Upper lobe of left lung (tissue), 6 donors: ENCODE measurements at regions not wholly inside any gene's neighbourhood (a gene's known extent, or its start where the extent isn't known, plus 50 kb on each side); places are given as distances from the start of the nearest gene placed in this dataset.

ENCODE experiments used
- ATAC-seq, 2 donors: fragments of 200-7000 bp; cut with Tn5 transposase; one replicate each; pipeline ENCODE4 v1.9.1; 2022; ENCODE audit warnings: mild to moderate bottlenecking in 2 of 2, moderate library complexity in 2 of 2; ENCODE audit not compliant: low FRiP score in 2 of 2
- DNase-seq, 2 donors: peaks; one replicate each; pipeline ENCODE4 v3.0.0-alpha.2; 2019 to 2020
- H3K27ac ChIP-seq, 4 donors: fragments of 200-600 bp; sonication (generic); one replicate each; pipeline ENCODE4 v1.5.1; 2016 to 2019
- H3K27me3 ChIP-seq, 4 donors: fragments of 200-600 bp; sonication (generic); one replicate each; pipeline ENCODE4 v1.5.1; 2017 to 2019
- H3K36me3 ChIP-seq, 4 donors: fragments of 200-600 bp; sonication (generic); one replicate each; pipeline ENCODE4 v1.5.1; 2016 to 2019
- H3K4me1 ChIP-seq, 4 donors: fragments of 200-600 bp; sonication (generic); one replicate each; pipeline ENCODE4 v1.5.1; 2018 to 2019
- H3K4me3 ChIP-seq, 4 donors: fragments of 200-600 bp; sonication (generic); one replicate each; pipeline ENCODE4 v1.5.1; 2017 to 2019; ENCODE audit warnings: mild to moderate bottlenecking in 2 of 4, moderate library complexity in 1 of 4
- H3K9me3 ChIP-seq, 4 donors: fragments of 200-600 bp; sonication (generic); one replicate each; pipeline ENCODE4 v1.5.1; 2018 to 2019
- EP300 ChIP-seq, 4 donors: sonication (generic); formaldehyde crosslinking; IDR thresholded peaks; one replicate each; pipeline ENCODE4 v1.5.1; 2017; ENCODE audit warnings: antibody characterized with exemption in 4 of 4, control low read depth in 2 of 4
- POLR2A ChIP-seq, 4 donors: fragments of 450-650 bp; IDR thresholded peaks; one replicate each; pipeline ENCODE4 v1.5.1; 2016 to 2017; ENCODE audit warnings: antibody characterized with exemption in 4 of 4, mild to moderate bottlenecking in 2 of 4
- POLR2AphosphoS5 ChIP-seq, 2 donors: sonication (generic); formaldehyde crosslinking; IDR thresholded peaks; one replicate each; pipeline ENCODE4 v1.5.1; 2017; ENCODE audit warnings: antibody characterized with exemption in 2 of 2
- WGBS, 2 donors: methylation state at CpG; one replicate each; pipeline ENCODE4 v1.1.5; 2017 to 2018; 5-methylcytosine and 5-hydroxymethylcytosine counted together
- TF ChIP-seq, protein P1 (sequence below), 6 experiments: fragments of 450-650 bp in 4 of 6; fragments of 200-600 bp in 2 of 6; sonication (generic) in 2 of 6; IDR thresholded peaks; one replicate each; pipeline ENCODE4 v1.5.1; 2016 to 2019; ENCODE audit warnings: antibody characterized with exemption in 6 of 6
- donor health status: DM: no; HTN: no; CAD: no; lungs with moderate emphysema.
- donor health status: DM: no; HTN: yes; CAD: no; lungs with severe emphysema.

DNA sequence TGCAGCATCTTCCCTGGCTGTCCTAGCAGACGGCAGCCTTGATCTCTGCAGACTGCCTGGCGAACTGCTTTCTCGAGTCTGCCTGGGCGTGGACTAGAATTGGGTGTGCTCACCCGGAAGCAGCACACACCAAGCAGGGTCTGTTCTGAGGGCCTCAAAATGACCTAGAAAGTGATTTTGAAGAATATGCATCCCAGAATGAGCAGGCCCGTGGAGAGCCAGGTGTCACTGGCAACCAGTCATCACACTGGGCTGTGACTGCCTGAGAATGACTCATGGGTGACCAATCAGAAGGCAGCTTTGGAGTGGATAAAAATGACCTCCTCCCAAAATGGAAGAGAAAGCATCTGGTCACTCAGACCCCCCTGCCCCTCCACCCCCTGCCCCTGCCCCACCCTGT lies 114.9 kb upstream of the NECTIN1 start:
- H3K36me3 ChIP-seq, result no peaks in the 10 kb centered on the region
- WGBS, 2 donors, result 51 to 61% methylated on average over 6 of the region's 6 CpGs
- no peak overlapping the region for H3K4me3 ChIP-seq
- no peaks in the 10 kb centered on the region for H3K4me1 ChIP-seq
- TF ChIP-seq POLR2A (IDR thresholded peaks at IDR 0.05) (no peak), EP300 (IDR thresholded peaks at IDR 0.05) (no peak), POLR2AphosphoS5 (IDR thresholded peaks at IDR 0.05) (no peak)
- TF ChIP-seq, protein P1, sequence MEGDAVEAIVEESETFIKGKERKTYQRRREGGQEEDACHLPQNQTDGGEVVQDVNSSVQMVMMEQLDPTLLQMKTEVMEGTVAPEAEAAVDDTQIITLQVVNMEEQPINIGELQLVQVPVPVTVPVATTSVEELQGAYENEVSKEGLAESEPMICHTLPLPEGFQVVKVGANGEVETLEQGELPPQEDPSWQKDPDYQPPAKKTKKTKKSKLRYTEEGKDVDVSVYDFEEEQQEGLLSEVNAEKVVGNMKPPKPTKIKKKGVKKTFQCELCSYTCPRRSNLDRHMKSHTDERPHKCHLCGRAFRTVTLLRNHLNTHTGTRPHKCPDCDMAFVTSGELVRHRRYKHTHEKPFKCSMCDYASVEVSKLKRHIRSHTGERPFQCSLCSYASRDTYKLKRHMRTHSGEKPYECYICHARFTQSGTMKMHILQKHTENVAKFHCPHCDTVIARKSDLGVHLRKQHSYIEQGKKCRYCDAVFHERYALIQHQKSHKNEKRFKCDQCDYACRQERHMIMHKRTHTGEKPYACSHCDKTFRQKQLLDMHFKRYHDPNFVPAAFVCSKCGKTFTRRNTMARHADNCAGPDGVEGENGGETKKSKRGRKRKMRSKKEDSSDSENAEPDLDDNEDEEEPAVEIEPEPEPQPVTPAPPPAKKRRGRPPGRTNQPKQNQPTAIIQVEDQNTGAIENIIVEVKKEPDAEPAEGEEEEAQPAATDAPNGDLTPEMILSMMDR (IDR thresholded peaks at IDR 0.05), result no peak
- no peak overlapping the region for H3K27ac ChIP-seq
- peaks cover 0 to 13% (median 6%) of the 10 kb centered on the region in 4 donors for H3K9me3 ChIP-seq
- no peak for DNase-seq
- ATAC-seq, result no peak
- no peaks in the 10 kb centered on the region for H3K27me3 ChIP-seq

GRCh38 chr11:119842731-119843130 lies 113.7 kb upstream of the NECTIN1 start:
- TF ChIP-seq EP300 (IDR thresholded peaks at IDR 0.05), result no peak
- TF ChIP-seq, protein P1 (IDR thresholded peaks at IDR 0.05), result no peak
- no peak for TF ChIP-seq POLR2A (IDR thresholded peaks at IDR 0.05)
- TF ChIP-seq POLR2AphosphoS5 (IDR thresholded peaks at IDR 0.05), result no peak
- DNase-seq (no peak), ATAC-seq (no peak)
- no peak overlapping the region for H3K4me3 ChIP-seq
- H3K9me3 ChIP-seq, result peaks cover 0 to 13% (median 6%) of the 10 kb centered on the region in 4 donors
- no peaks in the 10 kb centered on the region for H3K36me3 ChIP-seq
- 60 to 81% methylated on average over 4 of the region's 4 CpGs for WGBS, 2 donors
- H3K27me3 ChIP-seq, result no peaks in the 10 kb centered on the region
- no peak overlapping the region for H3K27ac ChIP-seq
- H3K4me1 ChIP-seq, result no peaks in the 10 kb centered on the region

DNA sequence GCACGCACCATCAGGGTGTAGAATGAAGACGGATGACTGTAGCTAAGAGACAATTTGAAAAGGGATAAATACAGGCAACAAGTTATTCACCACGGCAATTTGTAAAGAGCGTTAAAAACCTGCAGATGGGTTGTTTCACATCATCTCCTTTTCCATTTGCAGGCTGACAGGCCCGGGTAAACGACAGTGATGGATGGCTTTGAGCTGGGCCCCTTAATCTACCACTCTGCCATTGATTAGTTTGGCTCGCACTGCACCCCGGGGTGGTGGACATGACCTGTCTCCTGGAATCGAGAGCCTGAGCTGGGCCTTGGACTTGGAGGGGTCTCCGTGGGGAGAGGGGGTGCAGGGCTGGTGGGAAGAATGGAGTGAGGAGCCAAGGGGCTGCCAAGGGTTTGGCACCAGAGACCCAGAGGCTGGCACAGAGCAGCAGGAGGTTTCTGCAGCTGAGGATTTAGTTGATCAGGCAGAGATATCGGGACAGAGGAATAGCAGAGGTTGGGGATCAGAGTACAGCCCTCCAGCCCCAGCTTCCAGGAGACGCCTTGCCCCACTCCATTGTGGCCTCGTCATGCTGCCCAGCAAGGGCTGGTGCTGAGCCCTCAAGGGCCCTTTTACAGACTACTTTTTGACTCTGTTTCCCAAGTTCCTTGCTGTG lies 110.6 kb upstream of the NECTIN1 start:
- no peaks in the 10 kb centered on the region for H3K27me3 ChIP-seq
- no peak overlapping the region for H3K4me3 ChIP-seq
- no peaks in the 10 kb centered on the region for H3K9me3 ChIP-seq
- ATAC-seq (no peak), DNase-seq (no peak)
- no peaks in the 10 kb centered on the region for H3K36me3 ChIP-seq
- TF ChIP-seq POLR2A (IDR thresholded peaks at IDR 0.05), result no peak
- no peak for TF ChIP-seq EP300 (IDR thresholded peaks at IDR 0.05)
- TF ChIP-seq, protein P1 (IDR thresholded peaks at IDR 0.05), result no peak
- TF ChIP-seq POLR2AphosphoS5 (IDR thresholded peaks at IDR 0.05), result no peak
- no peak overlapping the region for H3K27ac ChIP-seq
- H3K4me1 ChIP-seq, result no peaks in the 10 kb centered on the region
- WGBS, 2 donors, result 35% methylated on average over 13 of the region's 13 CpGs

- no peaks in the 10 kb centered on the region for H3K4me1 ChIP-seq
- no peak for TF ChIP-seq POLR2A (IDR thresholded peaks at IDR 0.05)
- TF ChIP-seq POLR2AphosphoS5 (IDR thresholded peaks at IDR 0.05), result no peak
- TF ChIP-seq, protein P1 (IDR thresholded peaks at IDR 0.05), result no peak
- no peak for TF ChIP-seq EP300 (IDR thresholded peaks at IDR 0.05)
- H3K27me3 ChIP-seq, result no peaks in the 10 kb centered on the region
- no peak overlapping the region for H3K27ac ChIP-seq
- DNase-seq (no peak), ATAC-seq (no peak)
- no peaks in the 10 kb centered on the region for H3K9me3 ChIP-seq
- H3K36me3 ChIP-seq, result no peaks in the 10 kb centered on the region
- no peak overlapping the region for H3K4me3 ChIP-seq
- WGBS, 2 donors, result 66 to 71% methylated on average over 8 of the region's 8 CpGs
Observed at GRCh38 chr11:119835753-119836152, 106.8 kb upstream of the NECTIN1 start.
